OCI-LY7 (cell line): ENCODE measurements at regions not wholly inside any gene's neighbourhood (a gene's known extent, or its start where the extent isn't known, plus 50 kb on each side); places are given as distances from the start of the nearest gene placed in this dataset.

Source experiments
- BruUV-seq: library from RNA; stranded (reverse); fragments of 400-500 nt; replicated peaks from 2 replicates; lab custom pipeline; 2021; lab: Mats Ljungman, UMichigan
- CTCF ChIA-PET: fragments of 300-600 bp; sonication (Branson Sonifier 250); formaldehyde crosslinking; loops from one replicate; lab custom pipeline; 2022; ENCODE audit warnings: antibody characterized with exemption; ENCODE audit not compliant: unreplicated experiment; lab: Charles Lee
- POLR2A ChIA-PET: fragments of 300-600 bp; sonication (Branson Sonifier 250); formaldehyde crosslinking; loops from one replicate; lab custom pipeline; 2022; ENCODE audit warnings: antibody characterized with exemption; lab: Charles Lee
- DNase-seq: peaks from one replicate; pipeline ENCODE4 v3.0.0-alpha.2; 2015; ENCODE audit warnings: low spot score
- H2AFZ ChIP-seq: fragments of 200-600 bp; sonication (generic), shearing (Covaris generic); 2 replicates; pipeline ENCODE4 v1.6.1; 2014; ENCODE audit warnings: mild to moderate bottlenecking, antibody characterized with exemption, low read length, moderate library complexity
- H3K27ac ChIP-seq: fragments of 200-600 bp; sonication (generic); 2 replicates; pipeline ENCODE4 v1.5.1; 2014; ENCODE audit warnings: mixed run types, low read depth, mild to moderate bottlenecking, moderate library complexity, low read length, inconsistent platforms; ENCODE audit not compliant: poor library complexity, severe bottlenecking
- H3K36me3 ChIP-seq: fragments of 200-600 bp; sonication (generic); 2 replicates; pipeline ENCODE4 v1.6.1; 2014; ENCODE audit warnings: mild to moderate bottlenecking, antibody characterized with exemption, low read length, moderate library complexity, mixed read lengths; ENCODE audit not compliant: insufficient read depth
- H3K4me1 ChIP-seq: fragments of 200-600 bp; sonication (generic); 2 replicates; pipeline ENCODE4 v1.5.1; 2014; ENCODE audit warnings: mild to moderate bottlenecking, low read length; ENCODE audit not compliant: insufficient read depth, poor library complexity, severe bottlenecking
- H3K4me2 ChIP-seq: fragments of 200-600 bp; sonication (generic); 2 replicates; pipeline ENCODE4 v1.6.1; 2014; ENCODE audit warnings: mild to moderate bottlenecking, low read length
- H3K4me3 ChIP-seq: fragments of 200-600 bp; sonication (generic); 2 replicates; pipeline ENCODE4 v1.5.1; 2014; ENCODE audit warnings: mild to moderate bottlenecking, low read depth, low read length; ENCODE audit not compliant: poor library complexity, severe bottlenecking
- H3K79me2 ChIP-seq: fragments of 200-600 bp; sonication (generic); 2 replicates; pipeline ENCODE4 v1.6.1; 2016; ENCODE audit warnings: low read depth, mild to moderate bottlenecking, low read length, moderate library complexity, mixed read lengths; ENCODE audit not compliant: insufficient read depth
- H3K9me2 ChIP-seq: fragments of 200-600 bp; sonication (generic); 2 replicates; pipeline ENCODE4 v1.6.1; 2016; ENCODE audit warnings: mild to moderate bottlenecking, low read length, mixed read lengths; ENCODE audit not compliant: insufficient read depth
- H3K9me3 ChIP-seq: fragments of 200-600 bp; sonication (generic); 2 replicates; pipeline ENCODE4 v1.6.1; 2014; ENCODE audit warnings: mild to moderate bottlenecking, mixed run types, low read length, mixed read lengths
- H4K20me1 ChIP-seq: fragments of 200-600 bp; sonication (generic); 2 replicates; pipeline ENCODE4 v1.6.1; 2014; ENCODE audit warnings: mild to moderate bottlenecking, antibody characterized with exemption, low read length, moderate library complexity, mixed read lengths; ENCODE audit not compliant: insufficient read depth
- EZH2phosphoT487 ChIP-seq: fragments of 200-600 bp; sonication (generic); IDR thresholded peaks from 2 replicates; pipeline ENCODE4 v1.6.1; 2018; ENCODE audit warnings: low read depth, borderline replicate concordance, mild to moderate bottlenecking, mixed run types, antibody characterized with exemption, low read length, moderate library complexity, mixed read lengths
- intact Hi-C: fragments of 100-400 bp; cut with micrococcal nuclease; formaldehyde crosslinking; loops from one replicate; pipeline ENCODE4 v1.10.0; 2022; ENCODE audit not compliant: unreplicated experiment
- TF ChIP-seq, protein P1 (sequence below): fragments of 200-600 bp; sonication (generic); conservative IDR thresholded peaks from 2 replicates; pipeline ENCODE4 v1.5.1; 2014; ENCODE audit warnings: mild to moderate bottlenecking, antibody characterized with exemption, low read length, moderate library complexity, mixed read lengths

DNA sequence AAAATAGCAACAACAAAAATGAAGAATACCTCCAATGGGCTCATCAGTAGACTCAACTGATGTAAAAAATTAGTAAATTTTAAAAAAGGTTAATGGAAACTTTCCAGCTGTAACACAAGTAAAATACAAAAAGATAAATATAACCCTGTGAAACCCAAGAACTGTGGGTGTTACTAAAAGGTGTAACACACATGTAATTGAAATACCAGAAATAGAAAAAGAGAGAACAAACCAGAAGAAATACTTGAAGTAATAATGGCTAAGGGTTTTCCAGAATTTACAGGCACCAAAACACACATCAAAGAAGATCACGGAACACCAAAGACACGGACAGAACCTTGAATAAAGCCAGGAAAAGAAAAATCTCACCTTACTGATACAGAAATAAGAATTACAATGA is 590.6 kb upstream of the RAB6C start:
- no peaks in the 10 kb centered on the region for H3K9me2 ChIP-seq
- no peak for DNase-seq
- no peaks in the 10 kb centered on the region for H3K9me3 ChIP-seq
- POLR2A ChIA-PET = no interaction called here
- no peaks in the 10 kb centered on the region for H4K20me1 ChIP-seq
- H3K27ac ChIP-seq = no peak overlapping the region
- no peaks in the 10 kb centered on the region for H3K79me2 ChIP-seq
- intact Hi-C loops = no loop called here
- CTCF ChIA-PET = no interaction called here
- no peak overlapping the region for H3K4me3 ChIP-seq
- BruUV-seq = no TSS peak
- no peaks in the 10 kb centered on the region for H3K36me3 ChIP-seq
- H3K4me2 ChIP-seq = no peak overlapping the region
- no peaks in the 10 kb centered on the region for H3K4me1 ChIP-seq
- TF ChIP-seq, protein P1, sequence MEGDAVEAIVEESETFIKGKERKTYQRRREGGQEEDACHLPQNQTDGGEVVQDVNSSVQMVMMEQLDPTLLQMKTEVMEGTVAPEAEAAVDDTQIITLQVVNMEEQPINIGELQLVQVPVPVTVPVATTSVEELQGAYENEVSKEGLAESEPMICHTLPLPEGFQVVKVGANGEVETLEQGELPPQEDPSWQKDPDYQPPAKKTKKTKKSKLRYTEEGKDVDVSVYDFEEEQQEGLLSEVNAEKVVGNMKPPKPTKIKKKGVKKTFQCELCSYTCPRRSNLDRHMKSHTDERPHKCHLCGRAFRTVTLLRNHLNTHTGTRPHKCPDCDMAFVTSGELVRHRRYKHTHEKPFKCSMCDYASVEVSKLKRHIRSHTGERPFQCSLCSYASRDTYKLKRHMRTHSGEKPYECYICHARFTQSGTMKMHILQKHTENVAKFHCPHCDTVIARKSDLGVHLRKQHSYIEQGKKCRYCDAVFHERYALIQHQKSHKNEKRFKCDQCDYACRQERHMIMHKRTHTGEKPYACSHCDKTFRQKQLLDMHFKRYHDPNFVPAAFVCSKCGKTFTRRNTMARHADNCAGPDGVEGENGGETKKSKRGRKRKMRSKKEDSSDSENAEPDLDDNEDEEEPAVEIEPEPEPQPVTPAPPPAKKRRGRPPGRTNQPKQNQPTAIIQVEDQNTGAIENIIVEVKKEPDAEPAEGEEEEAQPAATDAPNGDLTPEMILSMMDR = no peak
- no peak for TF ChIP-seq EZH2phosphoT487
- H2AFZ ChIP-seq = no peak overlapping the region

DNA sequence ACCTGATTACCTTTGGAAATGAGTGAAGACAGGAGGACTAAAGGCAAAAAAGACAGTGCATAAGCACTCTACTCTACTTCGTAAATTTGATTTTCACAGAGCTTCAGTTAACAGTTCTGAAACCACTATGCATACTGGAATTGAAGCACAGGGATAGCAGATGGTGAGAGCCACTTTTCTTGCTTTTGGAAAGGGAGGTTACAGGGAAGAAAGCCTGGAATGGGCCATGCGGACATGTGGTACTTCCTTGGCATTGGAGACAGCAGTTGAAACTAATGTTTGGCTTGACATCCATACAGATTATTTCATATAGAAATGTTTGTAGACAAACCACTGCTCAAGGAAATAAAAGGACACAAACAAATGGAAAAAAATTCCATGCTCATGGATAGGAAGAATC is 585.6 kb upstream of the RAB6C start:
- BruUV-seq = no TSS peak
- H4K20me1 ChIP-seq = no peaks in the 10 kb centered on the region
- H3K4me3 ChIP-seq = no peak overlapping the region
- TF ChIP-seq, protein P1 = no peak
- TF ChIP-seq EZH2phosphoT487 = no peak
- no peak overlapping the region for H3K27ac ChIP-seq
- H3K4me1 ChIP-seq = no peaks in the 10 kb centered on the region
- no peak overlapping the region for H3K4me2 ChIP-seq
- H2AFZ ChIP-seq = no peak overlapping the region
- H3K36me3 ChIP-seq = no peaks in the 10 kb centered on the region
- intact Hi-C loops = no loop called here
- H3K9me2 ChIP-seq = no peaks in the 10 kb centered on the region
- ChIA-PET CTCF (no interaction called here), POLR2A (no interaction called here)
- no peak for DNase-seq
- H3K9me3 ChIP-seq = no peaks in the 10 kb centered on the region
- no peaks in the 10 kb centered on the region for H3K79me2 ChIP-seq

DNA sequence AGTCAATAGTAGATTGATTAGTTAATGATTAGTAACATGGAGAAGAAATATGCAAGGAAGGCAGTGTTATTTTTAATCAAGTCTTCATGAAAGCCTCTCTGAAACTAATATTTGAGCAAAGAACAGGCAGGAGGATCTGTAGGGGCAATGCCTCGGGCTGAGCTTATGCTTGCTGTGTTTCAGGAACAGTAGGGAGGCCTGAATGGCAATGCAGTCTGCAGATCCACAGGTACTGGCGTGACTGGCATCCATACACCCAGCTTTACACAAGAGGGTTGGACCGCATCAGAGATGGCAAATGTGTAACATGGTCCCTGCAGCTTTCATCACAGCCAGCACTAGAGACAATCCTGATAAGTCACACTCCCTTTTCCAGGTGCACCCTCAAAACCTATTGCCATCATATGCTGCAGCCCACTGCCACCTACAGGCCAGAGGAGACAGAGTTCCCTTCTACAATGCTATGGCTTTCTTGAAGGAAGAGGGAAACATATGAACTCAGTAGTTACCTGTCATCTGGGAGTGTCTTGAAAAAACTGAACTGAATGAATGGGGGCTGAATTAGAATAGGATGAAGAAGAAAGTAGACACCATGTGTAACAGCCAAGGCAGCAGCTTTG is 582.4 kb upstream of the RAB6C start:
- intact Hi-C loops = no loop called here
- no peaks in the 10 kb centered on the region for H3K9me3 ChIP-seq
- ChIA-PET POLR2A (interaction anchor here (0.5 kb wide), 1 partner anchor 1053 kb away, joined by 3 read pairs; no protein-coding TSS in a partner anchor), CTCF (interaction anchor here (0.6 kb wide), 1 partner anchor 1074 kb away, joined by 6 read pairs; no protein-coding TSS in a partner anchor)
- DNase-seq = peak; percentile 33
- no peak for TF ChIP-seq EZH2phosphoT487
- TF ChIP-seq, protein P1 = peak; percentile 83
- H3K9me2 ChIP-seq = no peaks in the 10 kb centered on the region
- no TSS peak for BruUV-seq
- no peaks in the 10 kb centered on the region for H3K36me3 ChIP-seq
- H4K20me1 ChIP-seq = no peaks in the 10 kb centered on the region
- H3K4me2 ChIP-seq = no peak overlapping the region
- no peak overlapping the region for H3K27ac ChIP-seq
- no peak overlapping the region for H2AFZ ChIP-seq
- H3K79me2 ChIP-seq = no peaks in the 10 kb centered on the region
- H3K4me1 ChIP-seq = no peaks in the 10 kb centered on the region
- no peak overlapping the region for H3K4me3 ChIP-seq
